Suprapubic skin (tissue), 3 donors: ENCODE measurements at regions not wholly inside any gene's neighbourhood (a gene's known extent, or its start where the extent isn't known, plus 50 kb on each side); places are given as distances from the start of the nearest gene placed in this dataset.

Experiments used
- EP300 ChIP-seq: sonication (generic); formaldehyde crosslinking; IDR thresholded peaks from one replicate; pipeline ENCODE4 v1.6.1; 2017; ENCODE audit warnings: antibody characterized with exemption
- TF ChIP-seq, protein P1 (sequence below), 2 donors: fragments of 200-600 bp in 1 of 2; fragments of 450-650 bp in 1 of 2; sonication (generic) in 1 of 2; IDR thresholded peaks; one replicate each; pipeline ENCODE4 v1.5.1; 2016 to 2019; ENCODE audit warnings: antibody characterized with exemption in 2 of 2, mild to moderate bottlenecking in 1 of 2, moderate library complexity in 1 of 2

DNA sequence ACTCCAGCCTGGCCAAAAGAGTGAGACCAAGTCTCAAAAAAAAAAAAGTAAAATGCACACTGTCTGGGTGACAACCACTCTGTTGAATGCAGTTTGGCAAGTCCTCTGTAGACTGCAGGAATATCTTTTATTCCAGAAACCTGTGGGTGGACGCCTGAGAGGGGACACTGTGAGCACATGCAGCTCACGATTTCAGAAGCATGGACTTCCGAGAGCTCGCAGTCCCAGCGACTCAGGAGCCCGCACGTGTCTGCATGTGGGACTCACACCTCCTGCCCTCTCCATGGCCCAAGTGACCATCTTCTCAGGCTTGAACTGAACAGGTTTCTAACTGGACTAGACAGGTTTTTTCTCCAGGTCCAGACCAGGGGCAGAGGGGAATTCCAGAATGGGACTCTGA lies 388.6 kb upstream of the IRX2 start:
- TF ChIP-seq EP300 = no peak
- TF ChIP-seq, protein P1, sequence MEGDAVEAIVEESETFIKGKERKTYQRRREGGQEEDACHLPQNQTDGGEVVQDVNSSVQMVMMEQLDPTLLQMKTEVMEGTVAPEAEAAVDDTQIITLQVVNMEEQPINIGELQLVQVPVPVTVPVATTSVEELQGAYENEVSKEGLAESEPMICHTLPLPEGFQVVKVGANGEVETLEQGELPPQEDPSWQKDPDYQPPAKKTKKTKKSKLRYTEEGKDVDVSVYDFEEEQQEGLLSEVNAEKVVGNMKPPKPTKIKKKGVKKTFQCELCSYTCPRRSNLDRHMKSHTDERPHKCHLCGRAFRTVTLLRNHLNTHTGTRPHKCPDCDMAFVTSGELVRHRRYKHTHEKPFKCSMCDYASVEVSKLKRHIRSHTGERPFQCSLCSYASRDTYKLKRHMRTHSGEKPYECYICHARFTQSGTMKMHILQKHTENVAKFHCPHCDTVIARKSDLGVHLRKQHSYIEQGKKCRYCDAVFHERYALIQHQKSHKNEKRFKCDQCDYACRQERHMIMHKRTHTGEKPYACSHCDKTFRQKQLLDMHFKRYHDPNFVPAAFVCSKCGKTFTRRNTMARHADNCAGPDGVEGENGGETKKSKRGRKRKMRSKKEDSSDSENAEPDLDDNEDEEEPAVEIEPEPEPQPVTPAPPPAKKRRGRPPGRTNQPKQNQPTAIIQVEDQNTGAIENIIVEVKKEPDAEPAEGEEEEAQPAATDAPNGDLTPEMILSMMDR (IDR thresholded peaks at IDR 0.05) = no peak
